ENCODE measurements at regions not wholly inside any gene's neighbourhood (a gene's known extent, or its start where the extent isn't known, plus 50 kb on each side); places are given as distances from the start of the nearest gene placed in this dataset.

- H3K4me3 ChIP-seq (replicated peaks; ENCODE audit: low read depth, low read length), result no peak overlapping the region
- TF ChIP-seq, protein P1, sequence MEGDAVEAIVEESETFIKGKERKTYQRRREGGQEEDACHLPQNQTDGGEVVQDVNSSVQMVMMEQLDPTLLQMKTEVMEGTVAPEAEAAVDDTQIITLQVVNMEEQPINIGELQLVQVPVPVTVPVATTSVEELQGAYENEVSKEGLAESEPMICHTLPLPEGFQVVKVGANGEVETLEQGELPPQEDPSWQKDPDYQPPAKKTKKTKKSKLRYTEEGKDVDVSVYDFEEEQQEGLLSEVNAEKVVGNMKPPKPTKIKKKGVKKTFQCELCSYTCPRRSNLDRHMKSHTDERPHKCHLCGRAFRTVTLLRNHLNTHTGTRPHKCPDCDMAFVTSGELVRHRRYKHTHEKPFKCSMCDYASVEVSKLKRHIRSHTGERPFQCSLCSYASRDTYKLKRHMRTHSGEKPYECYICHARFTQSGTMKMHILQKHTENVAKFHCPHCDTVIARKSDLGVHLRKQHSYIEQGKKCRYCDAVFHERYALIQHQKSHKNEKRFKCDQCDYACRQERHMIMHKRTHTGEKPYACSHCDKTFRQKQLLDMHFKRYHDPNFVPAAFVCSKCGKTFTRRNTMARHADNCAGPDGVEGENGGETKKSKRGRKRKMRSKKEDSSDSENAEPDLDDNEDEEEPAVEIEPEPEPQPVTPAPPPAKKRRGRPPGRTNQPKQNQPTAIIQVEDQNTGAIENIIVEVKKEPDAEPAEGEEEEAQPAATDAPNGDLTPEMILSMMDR (IDR thresholded peaks at IDR 0.05; ENCODE audit: low read depth, low read length, missing control alignments), result no peak
- DNase-seq (ENCODE audit: extremely low read depth, low read depth), result no peak
Measured at GRCh38 chr6:113347436-113347835, 509.7 kb upstream of the MARCKS start.

- H3K4me3 ChIP-seq (replicated peaks; ENCODE audit: low read depth, low read length), result no peak overlapping the region
- TF ChIP-seq, protein P1 (IDR thresholded peaks at IDR 0.05; ENCODE audit: low read depth, low read length, missing control alignments), result no peak
- no peak for DNase-seq (ENCODE audit: extremely low read depth, low read depth)
Measured at GRCh38 chr6:113350461-113350860, 506.7 kb upstream of the MARCKS start.

- TF ChIP-seq, protein P1 (IDR thresholded peaks at IDR 0.05; ENCODE audit: low read depth, low read length, missing control alignments), result no peak
- DNase-seq (ENCODE audit: extremely low read depth, low read depth), result peak; percentile 80
- no peak overlapping the region for H3K4me3 ChIP-seq (replicated peaks; ENCODE audit: low read depth, low read length)
Measured at GRCh38 chr6:113351173-113351834, 505.8 kb upstream of the MARCKS start.

DNA sequence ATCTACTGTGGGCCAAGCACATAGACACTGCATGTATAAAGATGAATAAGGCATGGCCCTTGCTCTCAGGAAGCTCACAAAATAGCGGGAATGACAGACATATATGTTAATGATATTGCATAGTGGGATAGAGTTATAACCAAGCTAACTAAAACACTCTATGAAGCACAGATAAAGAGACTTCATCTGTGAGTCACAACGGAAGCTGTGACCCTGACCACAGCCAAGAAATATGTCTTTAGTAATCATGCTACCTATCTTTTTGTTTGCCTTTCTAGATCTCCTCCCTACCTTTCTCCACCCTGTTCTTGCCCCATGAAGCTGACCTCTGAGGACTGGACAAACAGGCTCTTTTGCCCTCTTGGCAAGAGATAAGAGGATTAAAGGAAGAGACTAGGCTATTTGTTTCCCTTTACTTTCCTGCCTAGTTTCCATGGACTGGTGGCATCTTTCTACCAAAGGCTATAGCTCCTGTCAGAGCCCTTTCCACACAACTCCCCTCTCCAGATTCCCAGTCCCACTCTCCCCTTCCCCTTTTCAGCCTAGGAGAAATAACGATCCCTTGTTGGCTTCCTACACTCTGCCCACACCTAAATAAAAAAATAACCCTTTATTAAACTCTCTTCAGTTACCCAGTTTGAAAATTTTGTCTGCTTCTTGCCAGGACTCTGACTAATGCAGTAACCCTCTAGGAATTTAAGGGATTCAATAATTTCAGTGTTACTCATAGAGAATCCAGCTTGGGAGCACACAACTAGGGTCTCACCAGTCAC is 504.9 kb upstream of the MARCKS start:
- no peak overlapping the region for H3K4me3 ChIP-seq (replicated peaks; ENCODE audit: low read depth, low read length)
- TF ChIP-seq, protein P1 (IDR thresholded peaks at IDR 0.05; ENCODE audit: low read depth, low read length, missing control alignments), result no peak
- peak; percentile 52 for DNase-seq (ENCODE audit: extremely low read depth, low read depth)

- no peak for DNase-seq (ENCODE audit: extremely low read depth, low read depth)
- no peak overlapping the region for H3K4me3 ChIP-seq (replicated peaks; ENCODE audit: low read depth, low read length)
- TF ChIP-seq, protein P1 (IDR thresholded peaks at IDR 0.05; ENCODE audit: low read depth, low read length, missing control alignments), result no peak
Measured at GRCh38 chr6:113352831-113353230, 504.3 kb upstream of the MARCKS start.

DNA sequence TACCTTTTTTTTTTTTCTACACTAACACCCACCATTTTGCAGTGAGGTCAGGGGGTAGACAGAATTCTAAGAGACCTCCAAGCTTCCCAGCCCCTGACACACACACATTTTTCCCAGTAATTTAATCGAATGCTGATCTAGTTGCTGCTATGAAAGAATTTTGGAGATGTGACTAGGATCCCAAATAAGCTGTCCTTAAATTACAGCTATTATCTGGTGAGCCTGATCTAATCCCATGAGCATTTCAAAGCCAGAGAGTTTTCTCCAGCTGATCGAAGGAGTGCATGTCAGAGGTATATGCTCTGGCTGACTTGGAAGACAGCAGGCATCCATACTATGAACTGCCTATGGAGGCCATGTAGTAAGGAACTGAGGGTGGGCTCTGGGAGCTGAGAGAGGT is 503.8 kb upstream of the MARCKS start:
- no peak overlapping the region for H3K4me3 ChIP-seq (replicated peaks; ENCODE audit: low read depth, low read length)
- no peak for DNase-seq (ENCODE audit: extremely low read depth, low read depth)
- TF ChIP-seq, protein P1 (IDR thresholded peaks at IDR 0.05; ENCODE audit: low read depth, low read length, missing control alignments), result no peak
